ENCODE measurements at regions not wholly inside any gene's neighbourhood (a gene's known extent, or its start where the extent isn't known, plus 50 kb on each side); places are given as distances from the start of the nearest gene placed in this dataset.

GRCh38 chr2:192292478-192292877 is 97.7 kb upstream of the TMEFF2 start:
- H3K27me3 Mint-ChIP-seq (ENCODE audit: low read depth) = no peaks in the 10 kb centered on the region
- ATAC-seq = no peak
- DNase-seq (ENCODE audit: low spot score) = no peak

More at GRCh38 chr2:192292478-192292877, 97.7 kb upstream of the TMEFF2 start:
- Mint-ChIP-seq H3K9me3 (peaks cover 8% of the 10 kb centered on the region), H3K27ac (no peak overlapping the region), H3K36me3 (no peaks in the 10 kb centered on the region), H3K4me3 (no peak overlapping the region), H3K4me1 (no peaks in the 10 kb centered on the region)
- ChIA-PET POLR2A (no interaction called here), CTCF (interaction anchor here (0.9 kb wide), 1 partner anchor 130 kb away, joined by 3 read pairs; no protein-coding TSS in a partner anchor)
- no peak for TF ChIP-seq RELA (CRISPR knock-in tag; IDR thresholded peaks at IDR 0.05; ENCODE audit: borderline replicate concordance)
- TF ChIP-seq GRHL2 (CRISPR knock-in tag; IDR thresholded peaks at IDR 0.05; ENCODE audit: insufficient replicate concordance, severe bottlenecking) = no peak
- no peak for TF ChIP-seq ZNF416 (CRISPR knock-in tag; IDR thresholded peaks at IDR 0.05)
- TF ChIP-seq, protein P1, sequence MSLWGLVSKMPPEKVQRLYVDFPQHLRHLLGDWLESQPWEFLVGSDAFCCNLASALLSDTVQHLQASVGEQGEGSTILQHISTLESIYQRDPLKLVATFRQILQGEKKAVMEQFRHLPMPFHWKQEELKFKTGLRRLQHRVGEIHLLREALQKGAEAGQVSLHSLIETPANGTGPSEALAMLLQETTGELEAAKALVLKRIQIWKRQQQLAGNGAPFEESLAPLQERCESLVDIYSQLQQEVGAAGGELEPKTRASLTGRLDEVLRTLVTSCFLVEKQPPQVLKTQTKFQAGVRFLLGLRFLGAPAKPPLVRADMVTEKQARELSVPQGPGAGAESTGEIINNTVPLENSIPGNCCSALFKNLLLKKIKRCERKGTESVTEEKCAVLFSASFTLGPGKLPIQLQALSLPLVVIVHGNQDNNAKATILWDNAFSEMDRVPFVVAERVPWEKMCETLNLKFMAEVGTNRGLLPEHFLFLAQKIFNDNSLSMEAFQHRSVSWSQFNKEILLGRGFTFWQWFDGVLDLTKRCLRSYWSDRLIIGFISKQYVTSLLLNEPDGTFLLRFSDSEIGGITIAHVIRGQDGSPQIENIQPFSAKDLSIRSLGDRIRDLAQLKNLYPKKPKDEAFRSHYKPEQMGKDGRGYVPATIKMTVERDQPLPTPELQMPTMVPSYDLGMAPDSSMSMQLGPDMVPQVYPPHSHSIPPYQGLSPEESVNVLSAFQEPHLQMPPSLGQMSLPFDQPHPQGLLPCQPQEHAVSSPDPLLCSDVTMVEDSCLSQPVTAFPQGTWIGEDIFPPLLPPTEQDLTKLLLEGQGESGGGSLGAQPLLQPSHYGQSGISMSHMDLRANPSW (CRISPR knock-in tag; conservative IDR thresholded peaks at IDR 0.05; ENCODE audit: low read depth) = no peak
- TF ChIP-seq TEAD4 (CRISPR knock-in tag; IDR thresholded peaks at IDR 0.05) = no peak
- no peak for TF ChIP-seq TP53 (CRISPR knock-in tag; IDR thresholded peaks at IDR 0.05)
- no peak for TF ChIP-seq ZNF232 (CRISPR knock-in tag; IDR thresholded peaks at IDR 0.05)
- no peak for TF ChIP-seq EMX1 (CRISPR knock-in tag; IDR thresholded peaks at IDR 0.05)
- no peak for TF ChIP-seq CREB1 (CRISPR knock-in tag; IDR thresholded peaks at IDR 0.05)
- no peak for TF ChIP-seq MAX (CRISPR knock-in tag; IDR thresholded peaks at IDR 0.05)
- no peak for TF ChIP-seq HMGXB4 (CRISPR knock-in tag; IDR thresholded peaks at IDR 0.05)
- TF ChIP-seq AR (CRISPR knock-in tag; IDR thresholded peaks at IDR 0.05) = no peak
- TF ChIP-seq, protein P2, sequence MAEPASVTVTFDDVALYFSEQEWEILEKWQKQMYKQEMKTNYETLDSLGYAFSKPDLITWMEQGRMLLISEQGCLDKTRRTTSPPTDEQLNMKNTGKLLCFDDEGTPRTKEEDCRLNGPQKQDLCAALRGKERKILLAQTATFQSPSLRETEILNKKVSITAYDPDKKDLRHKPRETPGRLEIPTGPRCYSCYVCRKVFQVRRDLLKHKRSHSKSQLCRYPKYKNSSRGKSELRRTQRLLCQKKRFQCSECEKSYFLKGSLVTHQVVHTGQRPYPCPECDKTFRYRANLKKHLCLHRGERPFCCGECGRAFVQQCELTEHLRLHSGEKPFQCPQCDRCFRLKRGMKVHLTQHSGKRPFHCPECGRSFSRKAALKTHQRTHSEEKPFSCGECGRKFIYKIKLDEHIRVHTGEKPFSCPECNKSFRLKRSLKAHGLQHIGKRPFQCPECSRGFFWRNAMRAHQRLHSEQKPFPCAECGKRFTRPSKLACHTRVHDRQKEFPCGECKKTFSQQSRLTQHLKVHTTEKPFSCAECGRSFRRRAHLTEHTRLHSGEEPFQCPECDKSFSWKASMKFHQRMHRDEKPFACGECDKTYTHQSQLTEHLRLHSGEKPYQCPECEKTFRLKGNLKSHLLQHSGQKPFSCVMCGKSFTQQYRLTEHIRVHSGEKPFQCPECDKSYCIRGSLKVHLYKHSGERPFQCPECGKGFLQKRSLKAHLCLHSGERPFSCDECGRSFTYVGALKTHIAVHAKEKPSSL (CRISPR knock-in tag; conservative IDR thresholded peaks at IDR 0.05) = no peak
- TF ChIP-seq HMGA2 (CRISPR knock-in tag; IDR thresholded peaks at IDR 0.05) = no peak
- TF ChIP-seq CBFB (CRISPR knock-in tag; IDR thresholded peaks at IDR 0.05; ENCODE audit: low read depth) = no peak
- TF ChIP-seq MXD4 (CRISPR knock-in tag; IDR thresholded peaks at IDR 0.05; ENCODE audit: borderline replicate concordance) = no peak
- no peak for TF ChIP-seq NFYB (CRISPR knock-in tag; conservative IDR thresholded peaks at IDR 0.05; ENCODE audit: low read depth)

Measured in WTC11 (cell line).